ENCODE measurements at regions not wholly inside any gene's neighbourhood (a gene's known extent, or its start where the extent isn't known, plus 50 kb on each side); places are given as distances from the start of the nearest gene placed in this dataset.
"Not testable (repeated sequence)": the region's sequence is repeated elsewhere in the genome, so short reads cannot be mapped to it uniquely, and the experiment has no call there.

GRCh38 chr10:38330306-38330705 is 236.2 kb downstream of the ZNF37A start:
- not testable (repeated sequence) for H3K4me3 ChIP-seq (ENCODE audit: low read depth, low read length)

- not testable (repeated sequence) for H3K4me3 ChIP-seq (ENCODE audit: low read depth, low read length)
These were observed 237.0 kb downstream of the ZNF37A start for GRCh38 chr10:38331106-38331505.

DNA sequence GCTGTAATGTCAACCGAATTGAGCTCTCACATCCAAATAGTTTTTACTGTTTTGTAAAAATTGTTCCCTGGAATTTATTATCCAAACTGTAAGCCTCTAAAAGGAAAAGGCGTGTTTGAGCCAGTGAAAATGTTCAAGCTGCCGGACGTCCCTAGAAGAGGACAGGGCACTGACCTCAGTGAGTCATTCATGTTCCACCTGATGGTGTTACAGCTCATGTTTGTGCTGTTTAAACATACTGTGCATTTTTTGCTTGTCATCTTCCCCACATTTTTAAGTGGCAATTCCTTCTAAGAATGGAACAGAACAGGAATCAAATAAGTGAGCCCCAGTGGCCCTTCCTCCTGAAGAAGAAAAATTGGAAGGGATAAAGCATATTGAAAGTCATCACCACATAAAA is 239.6 kb downstream of the ZNF37A start:
- H3K4me3 ChIP-seq (ENCODE audit: low read depth, low read length), result not testable (repeated sequence)

- H3K4me3 ChIP-seq (ENCODE audit: low read depth, low read length), result not testable (repeated sequence)
These were observed 256.5 kb downstream of the ZNF37A start for GRCh38 chr10:38350645-38351044.

GRCh38 chr10:38354410-38354809 is 260.3 kb downstream of the ZNF37A start:
- H3K4me3 ChIP-seq (ENCODE audit: low read depth, low read length), result not testable (repeated sequence)

DNA sequence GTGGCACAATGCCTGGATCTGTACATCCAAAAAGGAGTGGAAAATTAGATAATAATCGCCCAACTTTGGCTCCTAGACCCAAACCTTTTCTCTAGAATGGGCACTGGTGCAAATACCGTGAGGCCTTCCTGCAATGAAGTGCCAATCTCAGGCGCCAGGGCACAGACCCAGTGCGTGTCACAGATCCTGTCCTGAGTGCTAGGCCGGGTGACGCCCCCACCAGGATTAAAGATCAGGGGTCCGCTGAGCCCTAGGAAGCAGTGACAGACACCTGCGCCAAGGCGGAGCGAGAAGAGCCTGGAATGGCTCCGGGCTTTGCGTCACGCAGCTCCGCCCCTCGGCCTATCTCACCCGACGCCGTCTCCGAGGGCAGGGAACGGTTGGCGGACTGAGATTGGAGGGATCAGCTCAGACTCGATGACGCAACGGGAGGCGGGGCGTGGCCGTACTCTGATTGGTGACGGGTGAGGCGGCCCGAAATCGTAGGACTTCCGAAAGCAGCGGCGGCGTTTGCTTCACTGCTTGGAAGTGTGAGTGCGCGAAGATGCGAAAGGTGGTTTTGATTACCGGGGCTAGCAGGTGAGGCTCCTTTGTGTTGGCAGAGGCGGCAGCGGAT is 261.9 kb downstream of the ZNF37A start:
- H3K4me3 ChIP-seq (ENCODE audit: low read depth, low read length), result peak overlapping the region; percentile 50

DNA sequence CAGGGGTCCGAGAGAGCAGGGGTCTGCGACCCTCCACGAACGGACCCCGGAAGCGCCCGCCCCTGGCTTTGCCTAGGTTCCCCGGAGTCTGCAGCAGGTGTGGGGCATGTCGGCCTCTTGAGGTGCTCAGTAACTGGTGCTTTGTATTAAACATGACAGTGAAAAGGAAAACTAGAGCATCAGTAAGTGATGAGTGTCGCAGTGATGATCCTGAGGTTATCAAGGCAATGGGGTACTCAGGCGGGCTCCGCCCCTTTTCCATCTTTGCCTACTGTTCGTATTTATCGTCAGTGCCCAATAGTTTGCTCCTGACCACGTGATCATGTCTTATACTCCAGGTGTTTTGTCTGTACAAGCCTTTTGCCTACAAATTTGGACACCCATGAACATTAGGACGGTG is 262.4 kb downstream of the ZNF37A start:
- H3K4me3 ChIP-seq (ENCODE audit: low read depth, low read length), result peak overlapping the region; percentile 50

DNA sequence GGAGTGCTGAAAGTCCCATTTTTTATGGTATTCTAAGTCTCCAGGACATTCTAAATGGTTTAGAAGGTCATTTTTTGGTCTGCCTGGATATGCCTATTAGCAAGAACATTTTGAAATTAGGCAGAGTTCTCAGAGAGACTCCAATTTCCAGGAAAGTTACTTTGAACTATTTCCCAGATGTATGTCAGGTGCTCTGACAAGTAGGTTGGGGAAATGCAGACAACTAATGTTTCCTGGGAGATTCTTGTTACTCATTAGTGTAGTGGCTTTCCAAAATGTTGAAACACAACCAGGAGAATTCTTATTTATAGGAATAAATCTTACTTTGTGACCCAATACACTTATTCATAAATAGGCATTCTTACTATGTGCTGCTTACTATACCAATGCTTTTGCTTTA is 268.4 kb downstream of the ZNF37A start:
- H3K4me3 ChIP-seq (ENCODE audit: low read depth, low read length), result not testable (repeated sequence)

DNA sequence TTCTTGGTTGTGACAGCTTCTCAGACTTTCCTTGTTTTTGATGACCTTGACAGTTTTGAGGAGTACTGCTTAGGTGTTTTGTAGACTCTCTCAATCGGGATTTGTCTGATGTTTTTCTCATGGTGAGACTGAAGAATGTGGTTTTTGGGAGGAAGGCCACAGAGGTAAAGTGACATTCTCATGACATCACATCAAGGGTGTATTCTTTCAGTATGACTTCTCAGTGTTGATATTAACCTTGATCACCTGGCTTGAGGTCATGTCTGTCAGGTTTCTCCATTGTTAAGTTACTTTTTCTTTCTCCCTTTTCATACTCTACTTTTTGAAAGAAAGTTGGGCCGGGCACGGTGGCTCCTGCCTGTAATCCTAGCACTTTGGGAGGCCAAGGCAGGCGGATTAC is 269.9 kb downstream of the ZNF37A start:
- H3K4me3 ChIP-seq (ENCODE audit: low read depth, low read length), result not testable (repeated sequence)

DNA sequence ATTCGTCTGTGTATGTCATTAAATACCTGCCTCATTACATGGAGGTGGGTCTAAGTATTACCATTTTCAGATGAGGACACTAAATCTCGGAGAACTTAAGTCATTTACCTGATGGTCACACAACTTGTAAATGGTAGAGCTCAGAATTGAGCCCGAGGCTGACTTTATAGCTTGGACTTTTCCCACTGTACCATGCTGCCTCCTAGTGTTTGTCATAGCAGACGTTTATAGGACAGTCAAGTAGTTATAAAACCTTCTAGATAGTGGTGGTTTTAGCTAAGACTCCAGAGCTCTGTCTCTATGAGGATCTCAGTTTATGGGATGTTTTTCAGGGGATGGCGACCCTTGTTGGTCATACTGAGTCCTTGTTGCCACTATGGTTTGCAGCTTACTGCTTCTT is 271.8 kb downstream of the ZNF37A start:
- H3K4me3 ChIP-seq (ENCODE audit: low read depth, low read length), result not testable (repeated sequence)
- TF ChIP-seq, protein P1, sequence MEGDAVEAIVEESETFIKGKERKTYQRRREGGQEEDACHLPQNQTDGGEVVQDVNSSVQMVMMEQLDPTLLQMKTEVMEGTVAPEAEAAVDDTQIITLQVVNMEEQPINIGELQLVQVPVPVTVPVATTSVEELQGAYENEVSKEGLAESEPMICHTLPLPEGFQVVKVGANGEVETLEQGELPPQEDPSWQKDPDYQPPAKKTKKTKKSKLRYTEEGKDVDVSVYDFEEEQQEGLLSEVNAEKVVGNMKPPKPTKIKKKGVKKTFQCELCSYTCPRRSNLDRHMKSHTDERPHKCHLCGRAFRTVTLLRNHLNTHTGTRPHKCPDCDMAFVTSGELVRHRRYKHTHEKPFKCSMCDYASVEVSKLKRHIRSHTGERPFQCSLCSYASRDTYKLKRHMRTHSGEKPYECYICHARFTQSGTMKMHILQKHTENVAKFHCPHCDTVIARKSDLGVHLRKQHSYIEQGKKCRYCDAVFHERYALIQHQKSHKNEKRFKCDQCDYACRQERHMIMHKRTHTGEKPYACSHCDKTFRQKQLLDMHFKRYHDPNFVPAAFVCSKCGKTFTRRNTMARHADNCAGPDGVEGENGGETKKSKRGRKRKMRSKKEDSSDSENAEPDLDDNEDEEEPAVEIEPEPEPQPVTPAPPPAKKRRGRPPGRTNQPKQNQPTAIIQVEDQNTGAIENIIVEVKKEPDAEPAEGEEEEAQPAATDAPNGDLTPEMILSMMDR (IDR thresholded peaks at IDR 0.05; ENCODE audit: low read depth, low read length), result peak; percentile 8; the same call in 1 of the 2 replicates

DNA sequence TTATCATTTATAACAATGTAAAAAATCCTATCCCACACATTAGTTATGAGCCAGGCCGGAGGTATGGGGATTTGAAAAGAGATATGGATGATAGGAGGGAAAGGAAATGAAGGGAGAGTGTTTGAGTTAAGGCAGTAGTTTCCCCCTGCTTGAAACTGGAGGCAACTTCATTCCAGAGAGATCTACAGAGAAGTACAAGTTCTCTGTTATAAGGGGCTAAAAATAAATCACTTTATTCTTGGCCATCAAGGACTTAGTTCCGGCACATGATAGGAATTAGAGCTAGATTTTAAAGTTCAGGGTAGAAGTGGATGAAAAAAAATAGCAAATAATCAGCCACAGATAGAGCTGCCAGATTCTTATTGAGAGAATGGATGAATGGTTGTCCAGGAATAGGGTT is 289.7 kb downstream of the ZNF37A start:
- not testable (repeated sequence) for H3K4me3 ChIP-seq (ENCODE audit: low read depth, low read length)

GRCh38 chr10:38386869-38387268 is 292.7 kb downstream of the ZNF37A start:
- not testable (repeated sequence) for H3K4me3 ChIP-seq (ENCODE audit: low read depth, low read length)

DNA sequence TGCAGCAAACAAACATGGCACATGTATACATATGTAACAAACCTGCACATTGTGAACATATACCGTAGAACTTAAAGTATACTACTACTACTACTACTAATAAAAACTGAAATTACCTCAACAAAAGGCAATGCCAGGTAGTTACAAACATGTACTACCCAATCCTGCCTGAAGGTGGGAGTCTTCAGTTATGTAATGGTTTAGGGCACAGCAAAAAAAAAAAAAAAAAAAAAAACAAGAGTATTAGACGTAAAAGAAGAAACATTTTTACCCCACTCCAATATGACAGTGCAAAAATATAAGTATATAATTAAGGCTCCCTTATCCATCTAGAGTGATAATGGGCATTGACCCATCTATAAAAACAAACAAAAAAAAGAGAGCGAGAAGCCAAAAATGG is 296.6 kb downstream of the ZNF37A start:
- H3K4me3 ChIP-seq (ENCODE audit: low read depth, low read length), result not testable (repeated sequence)

GRCh38 chr10:38395465-38395864 is 301.3 kb downstream of the ZNF37A start:
- not testable (repeated sequence) for H3K4me3 ChIP-seq (ENCODE audit: low read depth, low read length)

- H3K4me3 ChIP-seq (ENCODE audit: low read depth, low read length), result not testable (repeated sequence)
These were observed 302.2 kb downstream of the ZNF37A start for GRCh38 chr10:38396178-38396954.

DNA sequence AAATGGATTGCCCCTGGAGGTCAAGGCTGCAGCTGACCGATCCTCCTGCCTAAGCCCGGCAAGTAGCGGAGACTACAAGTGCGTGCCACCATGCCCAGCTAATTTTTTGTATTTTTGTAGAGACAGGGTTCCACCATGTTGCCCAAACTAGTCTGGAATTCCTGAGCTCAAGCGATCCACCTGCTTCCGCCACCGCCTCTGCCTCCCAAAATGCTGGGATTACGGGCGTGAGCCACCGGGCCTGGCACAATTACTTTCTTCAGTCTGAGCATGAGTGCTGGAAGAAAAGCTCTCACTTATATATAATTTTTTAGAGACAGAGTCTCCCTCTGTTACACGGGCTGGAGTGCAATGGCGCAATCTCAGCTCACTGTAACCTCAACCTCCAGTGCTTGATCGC is 307.4 kb downstream of the ZNF37A start:
- H3K4me3 ChIP-seq (ENCODE audit: low read depth, low read length), result not testable (repeated sequence)

GRCh38 chr10:38402442-38403346 is 308.6 kb downstream of the ZNF37A start:
- H3K4me3 ChIP-seq (ENCODE audit: low read depth, low read length), result peak overlapping the region; percentile 63

- H3K4me3 ChIP-seq (ENCODE audit: low read depth, low read length), result peak overlapping the region; percentile 44
These were observed 309.4 kb downstream of the ZNF37A start for GRCh38 chr10:38403347-38404117.

DNA sequence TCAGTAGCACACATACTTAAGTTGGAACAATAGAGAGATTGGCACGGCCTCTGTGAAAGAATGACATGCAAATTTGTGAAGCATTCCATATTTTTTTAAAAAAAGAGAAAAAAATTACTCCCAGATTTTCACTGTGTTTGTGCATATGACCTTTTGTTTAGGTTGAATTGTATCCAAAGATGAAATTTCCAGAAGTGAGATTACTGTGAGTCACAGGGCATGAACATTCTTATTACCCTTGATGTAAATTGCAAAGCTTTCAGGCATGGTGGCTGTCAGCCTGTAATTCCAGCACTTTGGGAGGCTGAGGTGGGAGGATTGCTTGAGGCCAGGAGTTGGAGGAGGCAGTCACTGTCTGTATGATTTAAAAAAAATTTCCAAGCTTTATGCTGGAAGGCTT is 329.5 kb downstream of the ZNF37A start:
- not testable (repeated sequence) for H3K4me3 ChIP-seq (ENCODE audit: low read depth, low read length)
